Endodermal cell (in vitro differentiated cells): ENCODE measurements at regions not wholly inside any gene's neighbourhood (a gene's known extent, or its start where the extent isn't known, plus 50 kb on each side); places are given as distances from the start of the nearest gene placed in this dataset.

Experiments
- DNase-seq: peaks from one replicate; pipeline ENCODE4 v3.0.0-alpha.2; 2017
- H3K27ac ChIP-seq: 2 replicates; pipeline ENCODE4 v1.5.1; 2013; ENCODE audit warnings: mild to moderate bottlenecking, low read depth, low read length, moderate library complexity
- H3K27me3 ChIP-seq: 2 replicates; pipeline ENCODE4 v1.6.1; 2013; ENCODE audit warnings: mild to moderate bottlenecking, low read length, moderate library complexity; ENCODE audit not compliant: insufficient read depth, control insufficient read depth, poor library complexity, severe bottlenecking
- H3K36me3 ChIP-seq: 2 replicates; pipeline ENCODE4 v1.7.0; 2013; ENCODE audit warnings: mild to moderate bottlenecking, low read length, moderate library complexity; ENCODE audit not compliant: control insufficient read depth, insufficient read depth
- H3K4me1 ChIP-seq: one replicate; pipeline ENCODE4 v1.7.0; 2013; ENCODE audit warnings: low read length; ENCODE audit not compliant: control insufficient read depth, insufficient read depth
- H3K4me3 ChIP-seq: 2 replicates; pipeline ENCODE4 v1.5.1; 2013; ENCODE audit warnings: mild to moderate bottlenecking, low read length, moderate library complexity
- H3K9ac ChIP-seq: 2 replicates; pipeline ENCODE4 v1.6.1; 2013; ENCODE audit warnings: mild to moderate bottlenecking, low read length, moderate library complexity; ENCODE audit not compliant: poor library complexity, severe bottlenecking; ENCODE audit errors: extremely low read depth
- H3K9me3 ChIP-seq: 2 replicates; pipeline ENCODE4 v1.6.1; 2013; ENCODE audit warnings: mild to moderate bottlenecking, low read length, moderate library complexity; ENCODE audit not compliant: control insufficient read depth
- H3K27ac Mint-ChIP-seq: 2 replicates; pipeline ENCODE4 v1.8.0; 2020; ENCODE audit warnings: mixed read lengths
- H3K27me3 Mint-ChIP-seq: 2 replicates; pipeline ENCODE4 v1.8.0; 2021; ENCODE audit warnings: mild to moderate bottlenecking, mixed read lengths; ENCODE audit not compliant: insufficient read depth
- H3K36me3 Mint-ChIP-seq: 2 replicates; pipeline ENCODE4 v1.8.0; 2020; ENCODE audit warnings: low read depth, mixed read lengths
- H3K4me1 Mint-ChIP-seq: 2 replicates; pipeline ENCODE4 v1.8.0; 2020; ENCODE audit warnings: mixed read lengths
- H3K4me3 Mint-ChIP-seq: 2 replicates; pipeline ENCODE4 v1.8.0; 2020; ENCODE audit warnings: mild to moderate bottlenecking, moderate library complexity, mixed read lengths
- H3K9me3 Mint-ChIP-seq: 2 replicates; pipeline ENCODE4 v1.8.0; 2020; ENCODE audit warnings: mild to moderate bottlenecking, mixed read lengths
- WGBS, 2 experiments: methylation state at CpG; one replicate each; pipeline versions ENCODE4 v1.1.5 to v1.1.7; 2013; ENCODE audit warnings: missing lambda C conversion rate in 2 of 2, mixed read lengths in 1 of 2; ENCODE audit not compliant: insufficient coverage in 1 of 2, insufficient read length in 1 of 2; 5-methylcytosine and 5-hydroxymethylcytosine counted together
- TF ChIP-seq, protein P1 (sequence below): fragments of 200-600 bp; sonication (generic); conservative IDR thresholded peaks from 2 replicates; pipeline ENCODE4 v1.5.0; 2021; ENCODE audit warnings: antibody characterized with exemption, mild to moderate bottlenecking

DNA sequence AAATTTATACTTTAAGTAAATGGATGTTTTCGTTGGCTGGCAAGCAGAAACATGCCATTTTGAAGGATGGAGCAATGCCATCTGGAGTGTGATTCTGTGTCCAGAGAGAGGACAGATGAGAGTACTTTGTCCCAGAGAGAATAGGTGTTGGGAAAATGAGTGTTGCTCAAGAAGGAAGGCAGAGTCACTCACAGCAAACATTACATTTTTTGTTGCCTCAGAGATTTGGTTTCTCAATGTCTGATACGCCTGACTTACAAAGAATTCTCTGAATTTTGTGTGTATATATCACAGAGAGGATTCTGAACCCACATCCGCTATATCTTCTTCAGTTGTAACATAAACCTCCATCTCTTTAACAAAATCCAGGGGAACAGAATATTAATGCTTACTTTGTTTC is 102.8 kb upstream of the PCDH18 start:
- no peak overlapping the region for H3K27ac ChIP-seq
- no peaks in the 10 kb centered on the region for H3K4me1 ChIP-seq
- H3K4me1 Mint-ChIP-seq: peaks cover 6% of the 10 kb centered on the region
- H3K27me3 Mint-ChIP-seq: no peaks in the 10 kb centered on the region
- no peak for DNase-seq
- WGBS, 2 experiments: 88 to 100% methylated on average over 1 to 3 of the region's 3 CpGs
- no peak overlapping the region for H3K27ac Mint-ChIP-seq
- H3K36me3 ChIP-seq: no peaks in the 10 kb centered on the region
- H3K9me3 Mint-ChIP-seq: no peaks in the 10 kb centered on the region
- H3K4me3 ChIP-seq: no peak overlapping the region
- H3K4me3 Mint-ChIP-seq: no peak overlapping the region
- TF ChIP-seq, protein P1, sequence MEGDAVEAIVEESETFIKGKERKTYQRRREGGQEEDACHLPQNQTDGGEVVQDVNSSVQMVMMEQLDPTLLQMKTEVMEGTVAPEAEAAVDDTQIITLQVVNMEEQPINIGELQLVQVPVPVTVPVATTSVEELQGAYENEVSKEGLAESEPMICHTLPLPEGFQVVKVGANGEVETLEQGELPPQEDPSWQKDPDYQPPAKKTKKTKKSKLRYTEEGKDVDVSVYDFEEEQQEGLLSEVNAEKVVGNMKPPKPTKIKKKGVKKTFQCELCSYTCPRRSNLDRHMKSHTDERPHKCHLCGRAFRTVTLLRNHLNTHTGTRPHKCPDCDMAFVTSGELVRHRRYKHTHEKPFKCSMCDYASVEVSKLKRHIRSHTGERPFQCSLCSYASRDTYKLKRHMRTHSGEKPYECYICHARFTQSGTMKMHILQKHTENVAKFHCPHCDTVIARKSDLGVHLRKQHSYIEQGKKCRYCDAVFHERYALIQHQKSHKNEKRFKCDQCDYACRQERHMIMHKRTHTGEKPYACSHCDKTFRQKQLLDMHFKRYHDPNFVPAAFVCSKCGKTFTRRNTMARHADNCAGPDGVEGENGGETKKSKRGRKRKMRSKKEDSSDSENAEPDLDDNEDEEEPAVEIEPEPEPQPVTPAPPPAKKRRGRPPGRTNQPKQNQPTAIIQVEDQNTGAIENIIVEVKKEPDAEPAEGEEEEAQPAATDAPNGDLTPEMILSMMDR: no peak
- H3K27me3 ChIP-seq: no peaks in the 10 kb centered on the region
- H3K9ac ChIP-seq: no peak overlapping the region
- H3K36me3 Mint-ChIP-seq: no peaks in the 10 kb centered on the region
- no peaks in the 10 kb centered on the region for H3K9me3 ChIP-seq

DNA sequence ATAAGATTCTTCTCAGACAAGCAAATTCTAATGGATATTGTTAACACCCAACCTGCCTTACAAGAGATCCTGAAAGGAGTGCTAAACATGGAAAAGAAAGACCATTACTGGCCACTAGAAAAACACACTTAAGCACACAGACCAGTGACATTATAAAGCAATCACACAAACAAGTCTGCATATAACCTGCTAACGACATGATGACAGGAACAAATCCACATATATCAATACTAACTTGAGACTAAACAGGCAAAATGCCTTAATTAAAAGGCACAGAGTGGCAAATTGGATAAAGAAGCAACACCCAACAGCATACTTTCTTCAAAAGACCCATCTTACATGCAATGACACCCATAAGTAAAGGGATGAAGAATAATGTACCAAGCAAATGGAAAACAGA is 100.5 kb upstream of the PCDH18 start:
- H3K4me1 Mint-ChIP-seq: peaks cover 6% of the 10 kb centered on the region
- H3K36me3 Mint-ChIP-seq: no peaks in the 10 kb centered on the region
- Histone ChIP-seq H3K27ac (no peak overlapping the region), H3K9ac (no peak overlapping the region), H3K36me3 (no peaks in the 10 kb centered on the region), H3K27me3 (no peaks in the 10 kb centered on the region), H3K4me1 (no peaks in the 10 kb centered on the region), H3K9me3 (no peaks in the 10 kb centered on the region), H3K4me3 (no peak overlapping the region)
- no peak for DNase-seq
- H3K27ac Mint-ChIP-seq: no peak overlapping the region
- H3K9me3 Mint-ChIP-seq: no peaks in the 10 kb centered on the region
- 83% methylated on average over 1 of the region's 1 CpG; no CpG with 5 or more reads in 1 of the 2 experiments for WGBS, 2 experiments
- H3K27me3 Mint-ChIP-seq: no peaks in the 10 kb centered on the region
- TF ChIP-seq, protein P1: no peak
- H3K4me3 Mint-ChIP-seq: no peak overlapping the region

DNA sequence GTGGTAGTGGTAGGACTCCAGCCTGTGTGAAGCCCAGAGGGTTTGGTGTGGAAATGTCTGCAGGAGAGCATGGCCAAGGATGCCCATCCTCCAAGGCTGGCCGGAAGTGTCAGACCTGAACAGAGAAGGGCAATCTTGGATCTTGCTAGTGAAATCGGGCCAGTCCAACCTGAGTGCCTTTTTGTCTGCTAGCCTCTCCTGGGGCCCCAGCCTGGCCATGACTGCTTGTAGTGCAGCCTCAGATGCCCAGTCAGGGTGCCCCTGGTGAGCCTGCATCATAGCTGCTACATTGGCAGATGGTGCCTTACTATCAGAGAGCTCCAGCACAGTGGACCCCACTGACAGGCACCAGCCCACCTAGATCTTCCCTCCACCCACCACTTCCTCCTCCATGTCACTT is 99.3 kb upstream of the PCDH18 start:
- H3K36me3 Mint-ChIP-seq: no peaks in the 10 kb centered on the region
- Histone ChIP-seq H3K36me3 (no peaks in the 10 kb centered on the region), H3K4me1 (no peaks in the 10 kb centered on the region), H3K27me3 (no peaks in the 10 kb centered on the region), H3K4me3 (no peak overlapping the region), H3K9me3 (no peaks in the 10 kb centered on the region), H3K9ac (no peak overlapping the region), H3K27ac (no peak overlapping the region)
- H3K9me3 Mint-ChIP-seq: no peaks in the 10 kb centered on the region
- H3K4me3 Mint-ChIP-seq: no peak overlapping the region
- WGBS, 2 experiments: 96 to 100% methylated on average over 1 to 2 of the region's 2 CpGs
- peak overlapping the region; percentile 26 for H3K27ac Mint-ChIP-seq
- no peaks in the 10 kb centered on the region for H3K27me3 Mint-ChIP-seq
- no peak for DNase-seq
- TF ChIP-seq, protein P1: no peak
- H3K4me1 Mint-ChIP-seq: peaks cover 6% of the 10 kb centered on the region
